Smooth muscle cell (in vitro differentiated cells): ENCODE measurements at regions not wholly inside any gene's neighbourhood (a gene's known extent, or its start where the extent isn't known, plus 50 kb on each side); places are given as distances from the start of the nearest gene placed in this dataset.

Source experiments
- DNase-seq: peaks from one replicate; lab custom pipeline; 2025; ENCODE audit not compliant: unreplicated experiment; lab: John Stamatoyannopoulos, UW
- H2AFZ ChIP-seq: fragments of 200-600 bp; sonication (generic); 2 replicates; pipeline ENCODE4 v1.6.0; 2016; ENCODE audit warnings: antibody characterized with exemption, low read depth, mild to moderate bottlenecking
- H3F3A ChIP-seq: fragments of 200-600 bp; sonication (generic); 2 replicates; pipeline ENCODE4 v1.6.0; 2017; ENCODE audit warnings: antibody characterized with exemption, low read depth
- H3K27ac ChIP-seq: fragments of 200-600 bp; sonication (generic); 2 replicates; pipeline ENCODE4 v1.5.1; 2016; ENCODE audit warnings: low read depth, mild to moderate bottlenecking
- H3K27me3 ChIP-seq: fragments of 200-600 bp; sonication (generic); 2 replicates; pipeline ENCODE4 v1.6.1; 2016; ENCODE audit warnings: low read depth, mild to moderate bottlenecking
- H3K36me3 ChIP-seq: fragments of 200-600 bp; sonication (generic); 2 replicates; pipeline ENCODE4 v1.5.1; 2016; ENCODE audit warnings: low read depth
- H3K4me1 ChIP-seq: fragments of 200-600 bp; sonication (generic); 2 replicates; pipeline ENCODE4 v1.5.1; 2016; ENCODE audit warnings: low read depth
- H3K4me2 ChIP-seq: fragments of 200-600 bp; sonication (generic); 2 replicates; pipeline ENCODE4 v1.6.0; 2016; ENCODE audit warnings: mild to moderate bottlenecking
- H3K4me3 ChIP-seq: fragments of 200-600 bp; sonication (generic); 2 replicates; pipeline ENCODE4 v1.5.1; 2016; ENCODE audit warnings: mild to moderate bottlenecking
- H3K79me2 ChIP-seq: fragments of 200-600 bp; sonication (generic); 2 replicates; pipeline ENCODE4 v1.6.0; 2016; ENCODE audit warnings: low read depth, mild to moderate bottlenecking
- H3K9ac ChIP-seq: fragments of 200-600 bp; sonication (generic); 2 replicates; pipeline ENCODE4 v1.6.0; 2016; ENCODE audit warnings: low read depth
- H3K9me3 ChIP-seq: fragments of 200-600 bp; sonication (generic); replicated peaks from 2 replicates; pipeline ENCODE4 v1.5.1; 2016; ENCODE audit warnings: low read depth
- H4K20me1 ChIP-seq: fragments of 200-600 bp; sonication (generic); 2 replicates; pipeline ENCODE4 v1.6.0; 2016; ENCODE audit warnings: low read depth
- WGBS: methylation state at CpG from one replicate; pipeline ENCODE4 v1.1.7; 2016; ENCODE audit warnings: low lambda C conversion rate; 5-methylcytosine and 5-hydroxymethylcytosine counted together
- TF ChIP-seq, protein P1 (sequence below): fragments of 200-600 bp; sonication (generic); IDR thresholded peaks from 2 replicates; pipeline ENCODE4 v1.5.1; 2017; ENCODE audit warnings: borderline replicate concordance, mild to moderate bottlenecking, antibody characterized with exemption; ENCODE audit not compliant: insufficient read depth, poor library complexity, severe bottlenecking

DNA sequence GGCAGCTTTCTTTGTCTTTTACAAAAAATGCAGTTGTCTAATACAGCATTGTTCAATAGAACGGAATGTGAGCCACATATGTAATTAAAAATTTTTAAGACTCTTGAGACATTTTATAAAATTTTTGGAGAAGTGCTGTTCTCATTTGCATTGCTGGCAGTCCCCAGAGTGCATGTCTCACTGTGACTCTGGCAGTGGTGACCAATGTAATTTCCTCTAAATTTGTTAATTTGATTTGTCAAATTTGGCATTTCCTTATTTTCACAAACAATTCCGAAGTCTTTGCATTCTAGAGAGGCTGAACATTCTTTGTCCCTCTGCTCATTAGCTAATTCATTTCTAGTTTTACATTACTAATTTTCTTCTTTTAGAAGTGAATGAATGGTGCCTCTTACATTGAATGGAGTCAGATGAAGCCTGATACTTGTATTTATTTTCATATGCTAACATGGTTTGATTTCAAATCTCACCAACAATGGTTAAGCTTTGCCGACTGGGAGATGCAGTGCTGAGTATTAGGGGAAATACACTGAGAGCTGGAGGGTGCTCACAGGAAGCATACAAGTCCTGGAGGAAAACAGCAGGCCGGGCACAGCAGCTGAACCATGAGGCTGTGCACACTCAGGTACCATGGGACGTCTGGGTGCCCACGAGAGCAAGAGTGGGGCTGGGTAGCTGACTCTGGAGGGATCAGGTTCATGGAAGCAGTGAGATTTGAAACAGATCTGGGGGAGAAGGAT lies 68.5 kb upstream of the ARMC2 start:
- Histone ChIP-seq H3K4me2 (no peak overlapping the region), H3K4me1 (peaks cover 5% of the 10 kb centered on the region), H4K20me1 (no peaks in the 10 kb centered on the region), H3K79me2 (no peaks in the 10 kb centered on the region), H3K4me3 (no peak overlapping the region), H3K27ac (no peak overlapping the region), H3K36me3 (no peaks in the 10 kb centered on the region), H3K9ac (no peak overlapping the region), H3K27me3 (no peaks in the 10 kb centered on the region), H3F3A (no peaks in the 10 kb centered on the region), H2AFZ (no peak overlapping the region), H3K9me3 (no peaks in the 10 kb centered on the region)
- WGBS = 72% methylated on average over 6 of the region's 6 CpGs
- DNase-seq = no peak
- TF ChIP-seq, protein P1, sequence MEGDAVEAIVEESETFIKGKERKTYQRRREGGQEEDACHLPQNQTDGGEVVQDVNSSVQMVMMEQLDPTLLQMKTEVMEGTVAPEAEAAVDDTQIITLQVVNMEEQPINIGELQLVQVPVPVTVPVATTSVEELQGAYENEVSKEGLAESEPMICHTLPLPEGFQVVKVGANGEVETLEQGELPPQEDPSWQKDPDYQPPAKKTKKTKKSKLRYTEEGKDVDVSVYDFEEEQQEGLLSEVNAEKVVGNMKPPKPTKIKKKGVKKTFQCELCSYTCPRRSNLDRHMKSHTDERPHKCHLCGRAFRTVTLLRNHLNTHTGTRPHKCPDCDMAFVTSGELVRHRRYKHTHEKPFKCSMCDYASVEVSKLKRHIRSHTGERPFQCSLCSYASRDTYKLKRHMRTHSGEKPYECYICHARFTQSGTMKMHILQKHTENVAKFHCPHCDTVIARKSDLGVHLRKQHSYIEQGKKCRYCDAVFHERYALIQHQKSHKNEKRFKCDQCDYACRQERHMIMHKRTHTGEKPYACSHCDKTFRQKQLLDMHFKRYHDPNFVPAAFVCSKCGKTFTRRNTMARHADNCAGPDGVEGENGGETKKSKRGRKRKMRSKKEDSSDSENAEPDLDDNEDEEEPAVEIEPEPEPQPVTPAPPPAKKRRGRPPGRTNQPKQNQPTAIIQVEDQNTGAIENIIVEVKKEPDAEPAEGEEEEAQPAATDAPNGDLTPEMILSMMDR = no peak

DNA sequence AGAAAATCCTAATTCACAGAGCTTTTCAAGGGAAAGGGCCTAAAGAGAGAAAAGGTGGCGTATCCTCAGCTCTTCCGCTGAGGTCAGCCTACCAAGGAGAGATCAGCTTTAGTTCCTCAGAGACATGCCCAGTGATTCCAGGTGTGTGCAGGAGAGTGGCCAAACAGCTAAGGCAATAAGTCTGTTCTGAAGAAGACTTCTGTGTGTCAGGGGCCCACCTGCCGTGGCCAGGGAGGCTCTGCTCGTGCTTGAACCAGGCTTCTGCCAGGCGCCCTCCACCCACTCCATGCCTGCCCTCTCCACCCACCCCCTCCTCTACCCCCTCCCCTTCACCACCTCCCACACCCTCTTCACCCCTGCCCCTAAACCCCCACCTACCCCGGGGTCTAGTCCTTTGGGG lies 67.4 kb upstream of the ARMC2 start:
- no peaks in the 10 kb centered on the region for H3K36me3 ChIP-seq
- 78% methylated on average over 4 of the region's 6 CpGs for WGBS
- no peaks in the 10 kb centered on the region for H3K79me2 ChIP-seq
- no peak overlapping the region for H3K27ac ChIP-seq
- DNase-seq = no peak
- no peaks in the 10 kb centered on the region for H3K9me3 ChIP-seq
- no peak overlapping the region for H3K4me3 ChIP-seq
- no peak overlapping the region for H2AFZ ChIP-seq
- H3K4me2 ChIP-seq = no peak overlapping the region
- no peaks in the 10 kb centered on the region for H3K27me3 ChIP-seq
- H4K20me1 ChIP-seq = no peaks in the 10 kb centered on the region
- H3F3A ChIP-seq = no peaks in the 10 kb centered on the region
- peaks cover 5% of the 10 kb centered on the region for H3K4me1 ChIP-seq
- no peak overlapping the region for H3K9ac ChIP-seq
- TF ChIP-seq, protein P1 = no peak

DNA sequence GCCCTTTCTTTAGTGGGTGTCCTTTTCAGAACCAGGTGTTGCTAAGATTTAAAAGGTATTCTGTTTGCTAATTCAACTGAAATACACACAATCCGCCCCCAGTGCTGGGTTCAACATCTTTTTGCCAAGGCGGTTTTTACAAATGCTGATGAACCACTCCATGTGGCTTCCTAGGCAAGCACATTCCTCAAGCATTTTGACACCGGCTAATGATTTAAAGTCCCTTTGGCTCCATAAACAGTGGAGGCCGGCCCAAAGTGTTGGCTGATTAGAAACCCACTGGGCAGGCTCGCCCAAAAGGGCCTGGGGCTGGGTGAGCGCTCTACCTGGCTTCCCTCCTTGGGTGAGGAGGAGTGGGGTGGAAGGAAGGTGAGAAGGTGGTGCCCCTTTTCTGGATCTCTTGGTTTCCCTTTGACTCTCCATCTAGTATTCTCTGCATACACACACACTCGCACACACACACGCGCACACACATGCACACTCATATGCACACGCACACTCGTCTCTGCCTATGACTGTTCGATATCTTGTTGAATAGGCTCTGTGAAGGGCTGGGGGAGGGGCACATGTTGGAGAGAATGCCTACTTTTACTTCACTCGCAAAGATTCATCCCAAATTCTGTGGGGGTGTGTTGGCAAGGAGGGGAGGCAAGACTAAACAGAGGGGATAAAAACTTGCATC lies 66.7 kb upstream of the ARMC2 start:
- DNase-seq = no peak
- peak overlapping the region; percentile 44 for H3K27ac ChIP-seq

More for the DNA sequence above, 66.7 kb upstream of the ARMC2 start:
- TF ChIP-seq, protein P1 = no peak
- WGBS = 13% methylated on average over 13 of the region's 13 CpGs
- Histone ChIP-seq H3K9me3 (no peaks in the 10 kb centered on the region), H3K4me3 (peak overlapping the region; percentile 79), H3F3A (no peaks in the 10 kb centered on the region), H3K4me1 (peaks cover 5% of the 10 kb centered on the region), H4K20me1 (no peaks in the 10 kb centered on the region), H3K4me2 (peak overlapping the region; percentile 94), H3K36me3 (no peaks in the 10 kb centered on the region), H3K9ac (peak overlapping the region; percentile 40), H2AFZ (peak overlapping the region; percentile 95), H3K79me2 (no peaks in the 10 kb centered on the region), H3K27me3 (no peaks in the 10 kb centered on the region)
